ENCODE measurements at regions not wholly inside any gene's neighbourhood (a gene's known extent, or its start where the extent isn't known, plus 50 kb on each side); places are given as distances from the start of the nearest gene placed in this dataset.

- TF ChIP-seq EZH2phosphoT487 (IDR thresholded peaks at IDR 0.05; ENCODE audit: borderline replicate concordance) (no peak), CTCF (conservative IDR thresholded peaks at IDR 0.05; ENCODE audit: low read length) (no peak)
Measured at GRCh38 chr21:25005388-25005787, 601.9 kb downstream of the MRPL39 start.

Data from Loucy (cell line).